ENCODE measurements at regions not wholly inside any gene's neighbourhood (a gene's known extent, or its start where the extent isn't known, plus 50 kb on each side); places are given as distances from the start of the nearest gene placed in this dataset.
A peak's percentile ranks its signal among the peaks of the same experiment; 100 is the strongest.

DNA sequence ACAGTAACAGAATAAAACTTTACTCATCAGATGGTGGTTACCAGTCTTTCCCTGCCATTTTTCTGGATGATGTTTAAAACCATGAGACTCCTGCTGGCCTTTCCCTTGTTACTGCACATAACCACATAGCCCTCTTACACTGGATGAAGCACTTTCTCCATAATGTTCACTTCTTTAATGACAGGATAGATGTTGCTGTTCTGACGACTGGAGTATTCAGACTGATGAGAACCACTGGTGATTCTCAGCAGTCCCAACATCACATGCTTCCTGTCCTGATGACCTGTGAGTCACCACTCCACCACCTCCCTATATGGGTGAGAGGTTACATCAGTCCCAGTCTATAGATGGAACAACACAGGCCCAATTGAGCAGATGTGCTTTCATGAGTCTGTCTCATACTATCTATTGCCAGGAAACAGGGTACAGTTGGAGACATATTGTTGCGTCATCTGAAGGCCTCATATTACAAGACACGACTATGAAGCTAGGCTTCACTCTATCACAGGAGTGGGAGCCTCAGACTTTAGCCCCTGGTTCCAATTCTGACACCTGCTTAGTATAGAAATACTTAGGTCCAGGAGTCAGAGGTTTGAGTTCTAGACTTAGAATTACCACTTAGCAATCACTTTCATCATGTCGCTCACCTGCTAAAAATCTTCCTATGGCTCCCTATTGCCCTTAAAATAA, 145.7 kb upstream of the KLF7 start (continued):
- TF ChIP-seq RREB1 (CRISPR knock-in tag; IDR thresholded peaks at IDR 0.05) (no peak), ZFP91 (CRISPR knock-in tag; IDR thresholded peaks at IDR 0.05) (no peak), BRF2 (IDR thresholded peaks at IDR 0.05; ENCODE audit: borderline replicate concordance, insufficient read depth, insufficient read length) (no peak), TCF3 (CRISPR knock-in tag; IDR thresholded peaks at IDR 0.05) (peak; percentile 20; the same call in 1 of the 2 replicates), ELF4 (CRISPR knock-in tag; IDR thresholded peaks at IDR 0.05) (no peak), DIDO1 (tag; IDR thresholded peaks at IDR 0.05; ENCODE audit: low read depth) (no peak), HNRNPLL (IDR thresholded peaks at IDR 0.05; ENCODE audit: low read depth, low read length, poor library complexity, severe bottlenecking) (no peak), THRAP3 (IDR thresholded peaks at IDR 0.05; ENCODE audit: borderline replicate concordance) (no peak), TARDBP (IDR thresholded peaks at IDR 0.05) (no peak), ZNF444 (CRISPR knock-in tag; IDR thresholded peaks at IDR 0.05) (no peak), ZNF449 (CRISPR knock-in tag; IDR thresholded peaks at IDR 0.05) (no peak), CTCFL (IDR thresholded peaks at IDR 0.05; ENCODE audit: borderline replicate concordance, insufficient read depth, low read depth, low read length, poor library complexity, severe bottlenecking) (no peak), POLR2H (tag; IDR thresholded peaks at IDR 0.05; ENCODE audit: low read depth) (peak; percentile 85), BDP1 (IDR thresholded peaks at IDR 0.05; ENCODE audit: insufficient read depth, insufficient read length) (no peak), PTRF (tag; IDR thresholded peaks at IDR 0.05) (no peak)

Measured in K562 (cell line).